ENCODE measurements at regions not wholly inside any gene's neighbourhood (a gene's known extent, or its start where the extent isn't known, plus 50 kb on each side); places are given as distances from the start of the nearest gene placed in this dataset.

GRCh38 chr5:104611135-104611767 lies 1048.7 kb upstream of the NUDT12 start:
- Histone ChIP-seq H3K9me3 (ENCODE audit: control insufficient read depth, low read length) (peaks cover 1% of the 10 kb centered on the region), H3K27ac (ENCODE audit: low read depth in 1 of 2, low read length in 2 of 2) (no peak overlapping the region), H3K4me3 (ENCODE audit: low read length in 2 of 2) (no peak overlapping the region), H3K4me1 (ENCODE audit: control insufficient read depth in 1 of 2, insufficient read depth in 2 of 2, low read length in 2 of 2) (no peaks in the 10 kb centered on the region), H3K36me3 (ENCODE audit: control insufficient read depth in 1 of 2, insufficient read depth in 2 of 2, low read length in 1 of 2) (no peaks in the 10 kb centered on the region), H3K27me3 (ENCODE audit: control insufficient read depth in 1 of 2, insufficient read depth in 2 of 2, low read length in 1 of 2) (no peaks in the 10 kb centered on the region)
- no peak for DNase-seq
- ATAC-seq (ENCODE audit: low FRiP score), result no peak
- intact Hi-C loops (cut with DNase I), result no loop called here
- 42 to 51% methylated on average over 6 of the region's 6 CpGs for WGBS, 2 donors

GRCh38 chr5:104606258-104606829 lies 1043.8 kb upstream of the NUDT12 start:
- Histone ChIP-seq H3K36me3 (ENCODE audit: control insufficient read depth in 1 of 2, insufficient read depth in 2 of 2, low read length in 1 of 2) (no peaks in the 10 kb centered on the region), H3K27me3 (ENCODE audit: control insufficient read depth in 1 of 2, insufficient read depth in 2 of 2, low read length in 1 of 2) (no peaks in the 10 kb centered on the region), H3K4me3 (ENCODE audit: low read length in 2 of 2) (no peak overlapping the region), H3K9me3 (ENCODE audit: control insufficient read depth, low read length) (peaks cover 1% of the 10 kb centered on the region), H3K27ac (ENCODE audit: low read depth in 1 of 2, low read length in 2 of 2) (no peak overlapping the region), H3K4me1 (ENCODE audit: control insufficient read depth in 1 of 2, insufficient read depth in 2 of 2, low read length in 2 of 2) (no peaks in the 10 kb centered on the region)
- ATAC-seq (ENCODE audit: low FRiP score) (no peak), DNase-seq (no peak)
- intact Hi-C loops (cut with DNase I), result no loop called here
- 76 to 78% methylated on average over 5 of the region's 5 CpGs for WGBS, 2 donors

GRCh38 chr5:104599726-104600125 lies 1037.1 kb upstream of the NUDT12 start:
- no peaks in the 10 kb centered on the region for H3K36me3 ChIP-seq (ENCODE audit: control insufficient read depth in 1 of 2, insufficient read depth in 2 of 2, low read length in 1 of 2)
- ATAC-seq (ENCODE audit: low FRiP score), result no peak
- H3K9me3 ChIP-seq (ENCODE audit: control insufficient read depth, low read length), result no peaks in the 10 kb centered on the region
- H3K4me3 ChIP-seq (ENCODE audit: low read length in 2 of 2), result no peak overlapping the region
- no peaks in the 10 kb centered on the region for H3K27me3 ChIP-seq (ENCODE audit: control insufficient read depth in 1 of 2, insufficient read depth in 2 of 2, low read length in 1 of 2)
- 69 to 75% methylated on average over 2 of the region's 2 CpGs for WGBS, 2 donors
- no peak for DNase-seq
- intact Hi-C loops (cut with DNase I), result no loop called here
- no peaks in the 10 kb centered on the region for H3K4me1 ChIP-seq (ENCODE audit: control insufficient read depth in 1 of 2, insufficient read depth in 2 of 2, low read length in 2 of 2)
- no peak overlapping the region for H3K27ac ChIP-seq (ENCODE audit: low read depth in 1 of 2, low read length in 2 of 2)

GRCh38 chr5:104598285-104598684 lies 1035.7 kb upstream of the NUDT12 start:
- intact Hi-C loops (cut with DNase I), result no loop called here
- Histone ChIP-seq H3K36me3 (ENCODE audit: control insufficient read depth in 1 of 2, insufficient read depth in 2 of 2, low read length in 1 of 2) (no peaks in the 10 kb centered on the region), H3K9me3 (ENCODE audit: control insufficient read depth, low read length) (no peaks in the 10 kb centered on the region), H3K4me3 (ENCODE audit: low read length in 2 of 2) (no peak overlapping the region), H3K4me1 (ENCODE audit: control insufficient read depth in 1 of 2, insufficient read depth in 2 of 2, low read length in 2 of 2) (no peaks in the 10 kb centered on the region), H3K27ac (ENCODE audit: low read depth in 1 of 2, low read length in 2 of 2) (no peak overlapping the region), H3K27me3 (ENCODE audit: control insufficient read depth in 1 of 2, insufficient read depth in 2 of 2, low read length in 1 of 2) (no peaks in the 10 kb centered on the region)
- no peak for DNase-seq
- no peak for ATAC-seq (ENCODE audit: low FRiP score)
- WGBS, 2 donors, result 0 to 5% methylated on average over 1 of the region's 1 CpG

- H3K9me3 ChIP-seq (ENCODE audit: control insufficient read depth, low read length), result peaks cover 2% of the 10 kb centered on the region
- WGBS, 2 donors, result 96 to 97% methylated on average over 4 of the region's 4 CpGs
These were observed 1032.3 kb upstream of the NUDT12 start for GRCh38 chr5:104594850-104595249.

GRCh38 chr5:104576677-104577076 lies 1014.1 kb upstream of the NUDT12 start:
- no peak overlapping the region for H3K27ac ChIP-seq (ENCODE audit: low read depth in 1 of 2, low read length in 2 of 2)
- H3K4me1 ChIP-seq (ENCODE audit: control insufficient read depth in 1 of 2, insufficient read depth in 2 of 2, low read length in 2 of 2), result no peaks in the 10 kb centered on the region
- no peaks in the 10 kb centered on the region for H3K36me3 ChIP-seq (ENCODE audit: control insufficient read depth in 1 of 2, insufficient read depth in 2 of 2, low read length in 1 of 2)
- intact Hi-C loops (cut with DNase I), result no loop called here
- WGBS, 2 donors, result 72 to 80% methylated on average over 5 of the region's 5 CpGs
- no peaks in the 10 kb centered on the region for H3K27me3 ChIP-seq (ENCODE audit: control insufficient read depth in 1 of 2, insufficient read depth in 2 of 2, low read length in 1 of 2)
- no peaks in the 10 kb centered on the region for H3K9me3 ChIP-seq (ENCODE audit: control insufficient read depth, low read length)
- ATAC-seq (ENCODE audit: low FRiP score) (no peak), DNase-seq (no peak)
- no peak overlapping the region for H3K4me3 ChIP-seq (ENCODE audit: low read length in 2 of 2)

More at GRCh38 chr5:104594850-104595249, 1032.3 kb upstream of the NUDT12 start:
- Histone ChIP-seq H3K4me3 (ENCODE audit: low read length in 2 of 2) (no peak overlapping the region), H3K4me1 (ENCODE audit: control insufficient read depth in 1 of 2, insufficient read depth in 2 of 2, low read length in 2 of 2) (no peaks in the 10 kb centered on the region), H3K36me3 (ENCODE audit: control insufficient read depth in 1 of 2, insufficient read depth in 2 of 2, low read length in 1 of 2) (no peaks in the 10 kb centered on the region), H3K27ac (ENCODE audit: low read depth in 1 of 2, low read length in 2 of 2) (no peak overlapping the region), H3K27me3 (ENCODE audit: control insufficient read depth in 1 of 2, insufficient read depth in 2 of 2, low read length in 1 of 2) (no peaks in the 10 kb centered on the region)
- no peak for DNase-seq
- intact Hi-C loops (cut with DNase I), result no loop called here
- no peak for ATAC-seq (ENCODE audit: low FRiP score)

- Histone ChIP-seq H3K36me3 (ENCODE audit: control insufficient read depth in 1 of 2, insufficient read depth in 2 of 2, low read length in 1 of 2) (no peaks in the 10 kb centered on the region), H3K9me3 (ENCODE audit: control insufficient read depth, low read length) (no peaks in the 10 kb centered on the region), H3K27me3 (ENCODE audit: control insufficient read depth in 1 of 2, insufficient read depth in 2 of 2, low read length in 1 of 2) (no peaks in the 10 kb centered on the region), H3K27ac (ENCODE audit: low read depth in 1 of 2, low read length in 2 of 2) (no peak overlapping the region), H3K4me3 (ENCODE audit: low read length in 2 of 2) (no peak overlapping the region), H3K4me1 (ENCODE audit: control insufficient read depth in 1 of 2, insufficient read depth in 2 of 2, low read length in 2 of 2) (no peaks in the 10 kb centered on the region)
- 87% methylated on average over 4 of the region's 4 CpGs for WGBS, 2 donors
- ATAC-seq (ENCODE audit: low FRiP score) (no peak), DNase-seq (no peak)
- intact Hi-C loops (cut with DNase I), result no loop called here
These were observed 1011.5 kb upstream of the NUDT12 start for GRCh38 chr5:104573949-104574709.

GRCh38 chr5:104569621-104570020 lies 1007.0 kb upstream of the NUDT12 start:
- WGBS, 2 donors, result 89 to 97% methylated on average over 1 of the region's 1 CpG
- DNase-seq, result no peak
- H3K4me3 ChIP-seq (ENCODE audit: low read length in 2 of 2), result no peak overlapping the region
- H3K4me1 ChIP-seq (ENCODE audit: control insufficient read depth in 1 of 2, insufficient read depth in 2 of 2, low read length in 2 of 2), result no peaks in the 10 kb centered on the region
- H3K27ac ChIP-seq (ENCODE audit: low read depth in 1 of 2, low read length in 2 of 2), result no peak overlapping the region
- H3K9me3 ChIP-seq (ENCODE audit: control insufficient read depth, low read length), result no peaks in the 10 kb centered on the region
- no peaks in the 10 kb centered on the region for H3K27me3 ChIP-seq (ENCODE audit: control insufficient read depth in 1 of 2, insufficient read depth in 2 of 2, low read length in 1 of 2)
- intact Hi-C loops (cut with DNase I), result no loop called here
- ATAC-seq (ENCODE audit: low FRiP score), result no peak
- H3K36me3 ChIP-seq (ENCODE audit: control insufficient read depth in 1 of 2, insufficient read depth in 2 of 2, low read length in 1 of 2), result no peaks in the 10 kb centered on the region

- H3K27me3 ChIP-seq (ENCODE audit: control insufficient read depth in 1 of 2, insufficient read depth in 2 of 2, low read length in 1 of 2), result no peaks in the 10 kb centered on the region
- 53 to 65% methylated on average over 4 of the region's 4 CpGs for WGBS, 2 donors
- DNase-seq (no peak), ATAC-seq (ENCODE audit: low FRiP score) (no peak)
- intact Hi-C loops (cut with DNase I), result no loop called here
- no peak overlapping the region for H3K27ac ChIP-seq (ENCODE audit: low read depth in 1 of 2, low read length in 2 of 2)
- no peak overlapping the region for H3K4me3 ChIP-seq (ENCODE audit: low read length in 2 of 2)
- H3K4me1 ChIP-seq (ENCODE audit: control insufficient read depth in 1 of 2, insufficient read depth in 2 of 2, low read length in 2 of 2), result no peaks in the 10 kb centered on the region
- no peaks in the 10 kb centered on the region for H3K36me3 ChIP-seq (ENCODE audit: control insufficient read depth in 1 of 2, insufficient read depth in 2 of 2, low read length in 1 of 2)
- H3K9me3 ChIP-seq (ENCODE audit: control insufficient read depth, low read length), result no peaks in the 10 kb centered on the region
These were observed 1001.9 kb upstream of the NUDT12 start for GRCh38 chr5:104564530-104564929.

Measured in aorta (tissue), 5 donors.